Right lobe of liver (tissue), 4 donors: ENCODE measurements at regions not wholly inside any gene's neighbourhood (a gene's known extent, or its start where the extent isn't known, plus 50 kb on each side); places are given as distances from the start of the nearest gene placed in this dataset.

ENCODE experiments used
- POLR2A ChIP-seq: fragments of 450-650 bp; IDR thresholded peaks from one replicate; pipeline ENCODE4 v1.6.1; 2017; ENCODE audit warnings: antibody characterized with exemption, mild to moderate bottlenecking
- TF ChIP-seq, protein P1 (sequence below), 4 donors: fragments of 200-600 bp in 3 of 4; fragments of 450-650 bp in 1 of 4; IDR thresholded peaks; one replicate each; pipeline versions ENCODE4 v1.5.1 to v1.8.0; 2016 to 2022; ENCODE audit warnings: antibody characterized with exemption in 4 of 4, mild to moderate bottlenecking in 2 of 4
- donor health status: DM: no; HTN: no; CAD: no.
- donor health status: DM: no; HTN: no; CAD: no.
- donor health status: DM: no; HTN: yes; CAD: no.

DNA sequence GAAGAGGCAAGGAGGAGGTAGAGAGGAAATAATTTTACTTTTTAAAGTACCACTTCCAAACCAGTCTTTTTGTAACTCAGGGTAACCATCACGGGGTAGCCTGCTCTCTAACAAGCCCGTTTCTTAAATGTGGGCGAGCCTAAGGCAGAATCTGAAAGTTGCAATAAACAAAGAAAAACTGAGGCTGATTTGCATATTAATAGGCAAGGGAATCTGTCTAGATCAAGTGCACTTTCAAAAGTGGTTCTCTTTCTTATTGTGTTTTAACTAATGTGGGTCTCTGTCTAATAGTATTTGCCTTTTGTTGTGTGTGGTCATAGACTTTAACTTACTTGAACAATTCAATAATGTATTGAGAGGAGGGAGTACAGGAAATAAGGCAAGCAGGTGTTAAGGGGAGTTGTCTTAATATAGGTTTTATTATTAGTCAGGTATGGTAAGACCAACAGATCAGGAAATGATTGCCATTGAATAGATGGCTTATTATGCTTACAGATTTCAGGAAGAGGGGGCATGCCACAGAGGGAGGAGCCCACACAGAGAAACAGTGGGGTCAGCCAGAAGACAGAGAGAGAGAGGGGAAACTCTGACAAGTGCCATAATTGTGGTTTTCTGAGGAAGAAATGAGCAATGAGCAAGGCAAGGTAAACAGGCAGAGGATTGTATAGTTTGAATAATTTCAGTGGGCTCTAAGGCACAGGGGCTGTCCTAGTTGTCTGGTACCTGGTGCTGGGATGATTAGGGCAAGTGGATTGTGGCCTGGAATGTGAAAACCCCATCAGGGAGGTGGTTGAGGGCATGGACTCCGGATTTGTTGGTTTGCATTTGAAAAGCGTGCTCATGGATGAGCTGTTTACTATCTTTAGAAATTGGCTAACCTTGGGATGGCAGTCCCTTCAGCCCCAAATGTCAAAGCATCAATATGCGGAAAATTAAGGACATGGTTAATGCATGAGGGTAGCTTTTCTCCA, 237.2 kb downstream of the TOX3 start:
- no peak for TF ChIP-seq POLR2A
- TF ChIP-seq, protein P1, sequence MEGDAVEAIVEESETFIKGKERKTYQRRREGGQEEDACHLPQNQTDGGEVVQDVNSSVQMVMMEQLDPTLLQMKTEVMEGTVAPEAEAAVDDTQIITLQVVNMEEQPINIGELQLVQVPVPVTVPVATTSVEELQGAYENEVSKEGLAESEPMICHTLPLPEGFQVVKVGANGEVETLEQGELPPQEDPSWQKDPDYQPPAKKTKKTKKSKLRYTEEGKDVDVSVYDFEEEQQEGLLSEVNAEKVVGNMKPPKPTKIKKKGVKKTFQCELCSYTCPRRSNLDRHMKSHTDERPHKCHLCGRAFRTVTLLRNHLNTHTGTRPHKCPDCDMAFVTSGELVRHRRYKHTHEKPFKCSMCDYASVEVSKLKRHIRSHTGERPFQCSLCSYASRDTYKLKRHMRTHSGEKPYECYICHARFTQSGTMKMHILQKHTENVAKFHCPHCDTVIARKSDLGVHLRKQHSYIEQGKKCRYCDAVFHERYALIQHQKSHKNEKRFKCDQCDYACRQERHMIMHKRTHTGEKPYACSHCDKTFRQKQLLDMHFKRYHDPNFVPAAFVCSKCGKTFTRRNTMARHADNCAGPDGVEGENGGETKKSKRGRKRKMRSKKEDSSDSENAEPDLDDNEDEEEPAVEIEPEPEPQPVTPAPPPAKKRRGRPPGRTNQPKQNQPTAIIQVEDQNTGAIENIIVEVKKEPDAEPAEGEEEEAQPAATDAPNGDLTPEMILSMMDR (IDR thresholded peaks at IDR 0.05) = no peak
